Panc1 (cell line): ENCODE measurements at regions not wholly inside any gene's neighbourhood (a gene's known extent, or its start where the extent isn't known, plus 50 kb on each side); places are given as distances from the start of the nearest gene placed in this dataset.

ENCODE experiments used
- CTCF ChIP-seq: fragments of 450-650 bp; IDR thresholded peaks from 2 replicates; pipeline ENCODE4 v1.5.1; 2017; ENCODE audit warnings: mild to moderate bottlenecking
- POLR2AphosphoS5 ChIP-seq: IDR thresholded peaks from 2 replicates; pipeline ENCODE4 v1.6.1; 2012; ENCODE audit warnings: mild to moderate bottlenecking, low read depth, low read length, moderate library complexity
- REST ChIP-seq, 2 experiments: IDR thresholded peaks; 2 replicates each; pipeline ENCODE4 v1.6.1; 2011 to 2012; ENCODE audit warnings: low read depth in 2 of 2, control low read depth in 1 of 2, low read length in 1 of 2, mild to moderate bottlenecking in 1 of 2, moderate library complexity in 1 of 2; ENCODE audit not compliant: insufficient read depth in 1 of 2
- TCF7L2 ChIP-seq: IDR thresholded peaks from 2 replicates; pipeline ENCODE4 v1.6.1; 2011; ENCODE audit warnings: mild to moderate bottlenecking, low read depth, low read length, inconsistent platforms

- no peak for TF ChIP-seq POLR2AphosphoS5
- TF ChIP-seq CTCF, result no peak
- TF ChIP-seq REST (IDR thresholded peaks at IDR 0.05; ENCODE audit: insufficient read depth in 1 of 2, low read depth in 2 of 2, low read length in 1 of 2), result no peak
- TF ChIP-seq TCF7L2, result no peak
Measured at GRCh38 chr13:97171136-97171535, 51.0 kb upstream of the MBNL2 start.
